Mesenchymal stem cell (in vitro differentiated cells and primary cell): ENCODE measurements at regions not wholly inside any gene's neighbourhood (a gene's known extent, or its start where the extent isn't known, plus 50 kb on each side); places are given as distances from the start of the nearest gene placed in this dataset.

Experiments used
- DNase-seq: peaks from one replicate; pipeline ENCODE4 v3.0.0-alpha.2; 2013
- H2AFZ ChIP-seq: one replicate; pipeline ENCODE4 v1.6.1; 2013; ENCODE audit warnings: low read depth, mild to moderate bottlenecking, control low read depth, inconsistent platforms, low read length, moderate library complexity
- H2AK5ac ChIP-seq: 2 replicates; pipeline ENCODE4 v1.6.1; 2013; ENCODE audit warnings: low read length, moderate library complexity, mild to moderate bottlenecking, inconsistent platforms; ENCODE audit not compliant: severe bottlenecking
- H2BK120ac ChIP-seq: one replicate; pipeline ENCODE4 v1.6.1; 2013; ENCODE audit warnings: low read depth, mild to moderate bottlenecking, inconsistent platforms, low read length, moderate library complexity
- H2BK12ac ChIP-seq, 2 experiments: one replicate each; pipeline ENCODE4 v1.6.1; 2013; ENCODE audit warnings: inconsistent platforms in 2 of 2, low read length in 2 of 2, mild to moderate bottlenecking in 2 of 2, moderate library complexity in 2 of 2, control low read depth in 1 of 2
- H2BK15ac ChIP-seq: one replicate; pipeline ENCODE4 v1.6.1; 2013; ENCODE audit warnings: mild to moderate bottlenecking, low read depth, inconsistent platforms; ENCODE audit not compliant: poor library complexity, severe bottlenecking
- H2BK5ac ChIP-seq: 2 replicates; pipeline ENCODE4 v1.6.1; 2013; ENCODE audit warnings: low read depth, mild to moderate bottlenecking, low read length, control low read depth, inconsistent platforms; ENCODE audit not compliant: poor library complexity, severe bottlenecking
- H3K14ac ChIP-seq, 2 experiments: one replicate each; pipeline ENCODE4 v1.6.1; 2013; ENCODE audit warnings: inconsistent platforms in 2 of 2, low read length in 2 of 2, control low read depth in 1 of 2, mild to moderate bottlenecking in 1 of 2, moderate library complexity in 1 of 2
- H3K18ac ChIP-seq, 2 experiments: one replicate each; pipeline ENCODE4 v1.6.1; 2013; ENCODE audit warnings: inconsistent platforms in 2 of 2, low read length in 2 of 2, control low read depth in 1 of 2, low read depth in 1 of 2, mild to moderate bottlenecking in 1 of 2
- H3K23ac ChIP-seq, 2 experiments: one replicate each; pipeline ENCODE4 v1.6.1; 2013; ENCODE audit warnings: inconsistent platforms in 2 of 2, low read length in 2 of 2, mild to moderate bottlenecking in 2 of 2, moderate library complexity in 2 of 2, control low read depth in 1 of 2
- H3K27ac ChIP-seq: 2 replicates; pipeline ENCODE4 v1.5.1; 2013; ENCODE audit warnings: mild to moderate bottlenecking, moderate library complexity, low read length, control low read depth, inconsistent platforms; ENCODE audit not compliant: poor library complexity, severe bottlenecking
- H3K27me3 ChIP-seq, 2 experiments: 2 replicates each; pipeline versions ENCODE4 v1.6.1 to v1.7.0; 2013; ENCODE audit warnings: low read length in 2 of 2, mild to moderate bottlenecking in 2 of 2, moderate library complexity in 2 of 2, control low read depth in 1 of 2, inconsistent platforms in 1 of 2; ENCODE audit not compliant: control insufficient read depth in 1 of 2, insufficient read depth in 1 of 2
- H3K36me3 ChIP-seq, 2 experiments: 2 replicates each; pipeline versions ENCODE4 v1.6.1 to v1.7.0; 2013; ENCODE audit warnings: low read length in 2 of 2, control low read depth in 1 of 2, inconsistent platforms in 1 of 2, low read depth in 1 of 2, mild to moderate bottlenecking in 1 of 2; ENCODE audit not compliant: insufficient read depth in 2 of 2, control insufficient read depth in 1 of 2
- H3K4ac ChIP-seq, 2 experiments: one replicate each; pipeline ENCODE4 v1.6.1; 2013; ENCODE audit warnings: inconsistent platforms in 2 of 2, low read length in 2 of 2, mild to moderate bottlenecking in 2 of 2, moderate library complexity in 2 of 2, control low read depth in 1 of 2, low read depth in 1 of 2
- H3K4me1 ChIP-seq: 2 replicates; pipeline ENCODE4 v1.6.1; 2013; ENCODE audit warnings: low read depth, low read length, control low read depth; ENCODE audit not compliant: control insufficient read depth, insufficient read depth
- H3K4me2 ChIP-seq: 2 replicates; pipeline ENCODE4 v1.6.1; 2013; ENCODE audit warnings: low read length, mild to moderate bottlenecking, inconsistent platforms; ENCODE audit not compliant: poor library complexity, severe bottlenecking
- H3K4me3 ChIP-seq, 2 experiments: 2 replicates each; pipeline versions ENCODE4 v1.5.1 to v1.7.0; 2013; ENCODE audit warnings: low read length in 2 of 2, mild to moderate bottlenecking in 2 of 2, control low read depth in 1 of 2, low read depth in 1 of 2; ENCODE audit not compliant: insufficient read depth in 1 of 2
- H3K79me1 ChIP-seq: replicated peaks from 2 replicates; pipeline ENCODE4 v1.6.1; 2013; ENCODE audit warnings: mild to moderate bottlenecking, control low read depth, low read length, inconsistent platforms; ENCODE audit not compliant: poor library complexity, severe bottlenecking
- H3K9ac ChIP-seq: 2 replicates; pipeline ENCODE4 v1.7.0; 2013; ENCODE audit warnings: mild to moderate bottlenecking, low read length, moderate library complexity
- H3K9me3 ChIP-seq: 2 replicates; pipeline ENCODE4 v1.7.0; 2013; ENCODE audit warnings: mild to moderate bottlenecking, low read length; ENCODE audit not compliant: control insufficient read depth
- H4K8ac ChIP-seq: one replicate; pipeline ENCODE4 v1.6.1; 2013; ENCODE audit warnings: inconsistent platforms, mild to moderate bottlenecking, low read length, moderate library complexity
- H4K91ac ChIP-seq: one replicate; pipeline ENCODE4 v1.6.1; 2013; ENCODE audit warnings: mild to moderate bottlenecking, low read length, inconsistent platforms
- WGBS: methylation state at CpG from one replicate; pipeline ENCODE4 v1.1.7; 2013; ENCODE audit warnings: mixed read lengths; 5-methylcytosine and 5-hydroxymethylcytosine counted together

GRCh38 chr20:30599990-30600389 lies 657.5 kb upstream of the DEFB115 start:
- Histone ChIP-seq H3K9me3 (no peaks in the 10 kb centered on the region), H3K27me3 (no peaks in the 10 kb centered on the region), H3K18ac (no peak overlapping the region), H2BK12ac (no peak overlapping the region), H2AFZ (no peak overlapping the region), H3K4me3 (no peak overlapping the region), H3K27ac (no peak overlapping the region), H2BK5ac (no peak overlapping the region), H3K79me1 (no peaks in the 10 kb centered on the region), H2BK120ac (no peak overlapping the region), H2BK15ac (no peak overlapping the region), H3K4ac (no peak overlapping the region), H3K4me1 (no peaks in the 10 kb centered on the region), H4K8ac (no peak overlapping the region), H3K14ac (no peak overlapping the region), H2AK5ac (no peak overlapping the region), H4K91ac (no peak overlapping the region), H3K36me3 (no peaks in the 10 kb centered on the region), H3K9ac (no peak overlapping the region), H3K23ac (no peak overlapping the region), H3K4me2 (no peak overlapping the region)
- WGBS: 55% methylated on average over 2 of the region's 2 CpGs
- DNase-seq: no peak

GRCh38 chr20:30601974-30602373 lies 655.5 kb upstream of the DEFB115 start:
- H3K27ac ChIP-seq: no peak overlapping the region
- H2AK5ac ChIP-seq: no peak overlapping the region
- H4K91ac ChIP-seq: peak overlapping the region; percentile 35
- H3K9me3 ChIP-seq: peaks cover 11% of the 10 kb centered on the region
- no peaks in the 10 kb centered on the region for H3K4me1 ChIP-seq
- no peak overlapping the region for H2BK5ac ChIP-seq
- no peak overlapping the region for H2BK15ac ChIP-seq
- no peak overlapping the region for H2AFZ ChIP-seq
- DNase-seq: no peak
- H3K4me3 ChIP-seq: no peak overlapping the region
- H3K18ac ChIP-seq: no peak overlapping the region
- H3K36me3 ChIP-seq: no peaks in the 10 kb centered on the region
- no peak overlapping the region for H4K8ac ChIP-seq
- H2BK12ac ChIP-seq: no peak overlapping the region
- H2BK120ac ChIP-seq: no peak overlapping the region
- no peaks in the 10 kb centered on the region for H3K27me3 ChIP-seq
- no peak overlapping the region for H3K23ac ChIP-seq
- H3K9ac ChIP-seq: no peak overlapping the region
- no peak overlapping the region for H3K4ac ChIP-seq
- 42% methylated on average over 2 of the region's 2 CpGs for WGBS
- H3K4me2 ChIP-seq: no peak overlapping the region
- H3K14ac ChIP-seq: no peak overlapping the region
- H3K79me1 ChIP-seq: no peaks in the 10 kb centered on the region

- no peaks in the 10 kb centered on the region for H3K27me3 ChIP-seq
- no peak overlapping the region for H3K23ac ChIP-seq
- H3K4ac ChIP-seq: no peak overlapping the region
- H2BK120ac ChIP-seq: no peak overlapping the region
- no peak overlapping the region for H3K9ac ChIP-seq
- no peak overlapping the region for H4K8ac ChIP-seq
- no peak overlapping the region for H3K18ac ChIP-seq
- no peak overlapping the region for H2AK5ac ChIP-seq
- H3K79me1 ChIP-seq: no peaks in the 10 kb centered on the region
- no peak overlapping the region for H2AFZ ChIP-seq
- peaks cover 15% of the 10 kb centered on the region for H3K9me3 ChIP-seq
- H4K91ac ChIP-seq: no peak overlapping the region
- no peak overlapping the region for H3K27ac ChIP-seq
- no peak overlapping the region for H2BK5ac ChIP-seq
- H3K36me3 ChIP-seq: no peaks in the 10 kb centered on the region
- H2BK15ac ChIP-seq: no peak overlapping the region
- 55% methylated on average over 2 of the region's 3 CpGs for WGBS
- no peaks in the 10 kb centered on the region for H3K4me1 ChIP-seq
- no peak for DNase-seq
- no peak overlapping the region for H3K4me3 ChIP-seq
- H2BK12ac ChIP-seq: no peak overlapping the region
- H3K4me2 ChIP-seq: no peak overlapping the region
- no peak overlapping the region for H3K14ac ChIP-seq
These were observed 655.0 kb upstream of the DEFB115 start for GRCh38 chr20:30602424-30602823.

DNA sequence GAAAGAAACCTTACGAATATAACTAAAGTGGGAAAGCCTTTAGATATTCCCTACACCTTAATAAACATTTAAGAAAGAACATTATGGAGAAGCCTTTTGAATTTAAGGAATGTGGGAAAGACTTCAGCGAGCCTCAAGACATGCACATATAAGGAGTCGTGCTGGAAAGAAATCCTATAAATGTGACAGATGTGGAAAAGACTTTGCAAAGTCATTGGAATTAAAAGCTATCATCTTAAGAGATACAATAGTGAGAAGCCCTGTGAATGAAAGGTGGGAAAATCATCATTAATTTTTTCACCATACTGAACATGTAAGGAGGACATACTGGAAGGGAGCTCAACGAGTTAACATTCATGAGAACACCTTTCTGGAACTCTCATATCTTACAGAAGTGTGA lies 650.5 kb upstream of the DEFB115 start:
- H3K27ac ChIP-seq: no peak overlapping the region
- H3K18ac ChIP-seq: no peak overlapping the region
- no peak overlapping the region for H2BK15ac ChIP-seq
- H3K4me1 ChIP-seq: no peaks in the 10 kb centered on the region
- DNase-seq: no peak
- H3K36me3 ChIP-seq: no peaks in the 10 kb centered on the region
- H3K14ac ChIP-seq: no peak overlapping the region
- H3K4me3 ChIP-seq: no peak overlapping the region
- no peak overlapping the region for H3K23ac ChIP-seq
- H4K8ac ChIP-seq: no peak overlapping the region
- H3K27me3 ChIP-seq: no peaks in the 10 kb centered on the region
- no peak overlapping the region for H3K4me2 ChIP-seq
- H3K4ac ChIP-seq: no peak overlapping the region
- H2BK12ac ChIP-seq: no peak overlapping the region
- H2BK5ac ChIP-seq: no peak overlapping the region
- no peak overlapping the region for H2AK5ac ChIP-seq
- no peak overlapping the region for H4K91ac ChIP-seq
- H3K79me1 ChIP-seq: no peaks in the 10 kb centered on the region
- H3K9ac ChIP-seq: no peak overlapping the region
- WGBS: 62% methylated on average over 2 of the region's 4 CpGs
- H2AFZ ChIP-seq: no peak overlapping the region
- peaks cover 23% of the 10 kb centered on the region for H3K9me3 ChIP-seq
- H2BK120ac ChIP-seq: no peak overlapping the region
